ENCODE measurements at regions not wholly inside any gene's neighbourhood (a gene's known extent, or its start where the extent isn't known, plus 50 kb on each side); places are given as distances from the start of the nearest gene placed in this dataset.

- DNase-seq (no peak), ATAC-seq (no peak)
- Histone ChIP-seq H3K4me3 (no peak overlapping the region), H3K27me3 (no peaks in the 10 kb centered on the region), H3K4me1 (no peaks in the 10 kb centered on the region), H3K27ac (no peak overlapping the region), H3K9me3 (no peaks in the 10 kb centered on the region), H3K36me3 (no peaks in the 10 kb centered on the region)
- intact Hi-C loops (cut with DNase I), result no loop called here
- TF ChIP-seq CTCF (IDR thresholded peaks at IDR 0.05), result no peak
Measured at GRCh38 chr2:176482107-176482506, 212.9 kb downstream of the MTX2 start.

GRCh38 chr2:176483476-176483875, 214.2 kb downstream of the MTX2 start:
- Histone ChIP-seq H3K27me3 (no peaks in the 10 kb centered on the region), H3K4me1 (no peaks in the 10 kb centered on the region), H3K36me3 (no peaks in the 10 kb centered on the region), H3K4me3 (no peak overlapping the region), H3K9me3 (no peaks in the 10 kb centered on the region), H3K27ac (no peak overlapping the region)
- no peak for TF ChIP-seq CTCF (IDR thresholded peaks at IDR 0.05)
- no peak for ATAC-seq
- no peak for DNase-seq
- intact Hi-C loops (cut with DNase I), result no loop called here

- no peaks in the 10 kb centered on the region for H3K4me1 ChIP-seq
- H3K36me3 ChIP-seq, result no peaks in the 10 kb centered on the region
- H3K27ac ChIP-seq, result no peak overlapping the region
- DNase-seq (no peak), ATAC-seq (no peak)
- no peaks in the 10 kb centered on the region for H3K27me3 ChIP-seq
- no peaks in the 10 kb centered on the region for H3K9me3 ChIP-seq
- H3K4me3 ChIP-seq, result no peak overlapping the region
- no peak for TF ChIP-seq CTCF (IDR thresholded peaks at IDR 0.05)
- intact Hi-C loops (cut with DNase I), result no loop called here
Measured at GRCh38 chr2:176483901-176484568, 214.8 kb downstream of the MTX2 start.

- DNase-seq (no peak), ATAC-seq (no peak)
- no peak for TF ChIP-seq CTCF (IDR thresholded peaks at IDR 0.05)
- H3K9me3 ChIP-seq, result no peaks in the 10 kb centered on the region
- no peaks in the 10 kb centered on the region for H3K4me1 ChIP-seq
- no peaks in the 10 kb centered on the region for H3K36me3 ChIP-seq
- intact Hi-C loops (cut with DNase I), result no loop called here
- H3K4me3 ChIP-seq, result no peak overlapping the region
- no peaks in the 10 kb centered on the region for H3K27me3 ChIP-seq
- no peak overlapping the region for H3K27ac ChIP-seq
Measured at GRCh38 chr2:176484838-176485237, 215.6 kb downstream of the MTX2 start.

GRCh38 chr2:176488431-176488830, 219.2 kb downstream of the MTX2 start:
- Histone ChIP-seq H3K4me1 (no peaks in the 10 kb centered on the region), H3K9me3 (no peaks in the 10 kb centered on the region), H3K27me3 (no peaks in the 10 kb centered on the region), H3K27ac (no peak overlapping the region), H3K4me3 (no peak overlapping the region), H3K36me3 (no peaks in the 10 kb centered on the region)
- intact Hi-C loops (cut with DNase I), result no loop called here
- ATAC-seq, result no peak
- DNase-seq, result no peak
- no peak for TF ChIP-seq CTCF (IDR thresholded peaks at IDR 0.05)

Data from upper lobe of right lung (tissue), 1 donor.